HT1080 (cell line): ENCODE measurements at regions not wholly inside any gene's neighbourhood (a gene's known extent, or its start where the extent isn't known, plus 50 kb on each side); places are given as distances from the start of the nearest gene placed in this dataset.

Experiments
- DNase-seq: peaks from one replicate; pipeline ENCODE4 v3.0.0-alpha.2; 2015; ENCODE audit warnings: low read depth

GRCh38 chr7:25659841-25660240 is 431.6 kb upstream of the NPVF start:
- no peak for DNase-seq

- DNase-seq, result no peak
Measured at GRCh38 chr7:25662841-25663800, 434.8 kb upstream of the NPVF start.

- no peak for DNase-seq
Measured at GRCh38 chr7:25663877-25664276, 435.6 kb upstream of the NPVF start.

GRCh38 chr7:25664593-25664992 is 436.3 kb upstream of the NPVF start:
- DNase-seq, result no peak

- no peak for DNase-seq
Measured at GRCh38 chr7:25665374-25665773, 437.1 kb upstream of the NPVF start.

- DNase-seq, result no peak
Measured at GRCh38 chr7:25665903-25666670, 437.8 kb upstream of the NPVF start.

- DNase-seq, result no peak
Measured at GRCh38 chr7:25666671-25667060, 438.4 kb upstream of the NPVF start.

GRCh38 chr7:25669281-25669781 is 441.0 kb upstream of the NPVF start:
- no peak for DNase-seq

GRCh38 chr7:25669961-25670841 is 441.9 kb upstream of the NPVF start:
- DNase-seq, result no peak

- DNase-seq, result no peak
Measured at GRCh38 chr7:25671111-25671510, 442.8 kb upstream of the NPVF start.

- no peak for DNase-seq
Measured at GRCh38 chr7:25672496-25672895, 444.2 kb upstream of the NPVF start.

GRCh38 chr7:25675789-25676474 is 447.6 kb upstream of the NPVF start:
- DNase-seq, result no peak

GRCh38 chr7:25677595-25677994 is 449.3 kb upstream of the NPVF start:
- DNase-seq, result no peak

GRCh38 chr7:25678215-25678614 is 449.9 kb upstream of the NPVF start:
- DNase-seq, result no peak

GRCh38 chr7:25680636-25681035 is 452.4 kb upstream of the NPVF start:
- DNase-seq, result no peak

- no peak for DNase-seq
Measured at GRCh38 chr7:25684360-25684759, 456.1 kb upstream of the NPVF start.

- DNase-seq, result no peak
Measured at GRCh38 chr7:25686493-25686892, 458.2 kb upstream of the NPVF start.

- no peak for DNase-seq
Measured at GRCh38 chr7:25694211-25694610, 457.8 kb upstream of the NFE2L3 start.

- DNase-seq, result no peak
Measured at GRCh38 chr7:25694699-25695098, 457.3 kb upstream of the NFE2L3 start.

- no peak for DNase-seq
Measured at GRCh38 chr7:25696571-25696970, 455.4 kb upstream of the NFE2L3 start.
